Natural killer cell (primary cell): ENCODE measurements at regions not wholly inside any gene's neighbourhood (a gene's known extent, or its start where the extent isn't known, plus 50 kb on each side); places are given as distances from the start of the nearest gene placed in this dataset.

ENCODE experiments used
- ATAC-seq, 3 donors: fragments of 150-1000 bp in 2 of 3; fragments of 200-7000 bp in 1 of 3; cut with Tn5 transposase; 1 replicate in 1 of 3; 2 replicates in 2 of 3; pipeline ENCODE4 v1.10.0; 2021; ENCODE audit warnings: mild to moderate bottlenecking in 2 of 3, moderate library complexity in 2 of 3
- DNase-seq, 2 donors: peaks; one replicate each; pipeline versions ENCODE4 v3.0.0 to v3.0.0-alpha.2; 2013 to 2021; ENCODE audit warnings: mixed read lengths in 1 of 2
- H3K27ac ChIP-seq: one replicate; pipeline ENCODE4 v1.5.1; 2013; ENCODE audit warnings: mild to moderate bottlenecking, low read length
- H3K27me3 ChIP-seq: one replicate; pipeline ENCODE4 v1.6.1; 2013; ENCODE audit warnings: low read length; ENCODE audit not compliant: control insufficient read depth, insufficient read depth
- H3K36me3 ChIP-seq: one replicate; pipeline ENCODE4 v1.6.1; 2013; ENCODE audit warnings: low read length; ENCODE audit not compliant: control insufficient read depth, insufficient read depth
- H3K4me1 ChIP-seq: one replicate; pipeline ENCODE4 v1.6.1; 2013; ENCODE audit warnings: low read length; ENCODE audit not compliant: control insufficient read depth, insufficient read depth
- H3K4me3 ChIP-seq: one replicate; pipeline ENCODE4 v1.5.1; 2013; ENCODE audit warnings: low read length
- H3K9me3 ChIP-seq: one replicate; pipeline ENCODE4 v1.6.1; 2013; ENCODE audit warnings: low read length; ENCODE audit not compliant: control insufficient read depth, insufficient read depth
- H3K27ac Mint-ChIP-seq, 2 donors: one replicate each; pipeline ENCODE4 v1.8.0; 2022; ENCODE audit warnings: mild to moderate bottlenecking in 2 of 2, mixed read lengths in 2 of 2, moderate library complexity in 1 of 2
- H3K27me3 Mint-ChIP-seq, 2 donors: one replicate each; pipeline ENCODE4 v1.8.0; 2022; ENCODE audit warnings: low read depth in 2 of 2, mixed read lengths in 2 of 2
- H3K36me3 Mint-ChIP-seq: one replicate; pipeline ENCODE4 v1.8.0; 2022; ENCODE audit warnings: mixed read lengths
- H3K4me1 Mint-ChIP-seq, 2 donors: one replicate each; pipeline ENCODE4 v1.8.0; 2022; ENCODE audit warnings: mixed read lengths in 2 of 2
- H3K4me3 Mint-ChIP-seq: one replicate; pipeline ENCODE4 v1.8.0; 2022; ENCODE audit warnings: mild to moderate bottlenecking, moderate library complexity, mixed read lengths
- H3K9me3 Mint-ChIP-seq, 2 donors: one replicate each; pipeline ENCODE4 v1.8.0; 2022; ENCODE audit warnings: mixed read lengths in 2 of 2
- CTCF ChIP-seq: fragments of 200-600 bp; IDR thresholded peaks from one replicate; pipeline ENCODE4 v1.8.0; 2022; ENCODE audit warnings: antibody characterized with exemption
- WGBS: methylation state at CpG from one replicate; pipeline ENCODE4 v1.1.7; 2013; ENCODE audit warnings: missing lambda C conversion rate; ENCODE audit not compliant: insufficient coverage; 5-methylcytosine and 5-hydroxymethylcytosine counted together
- intact Hi-C: fragments of 100-400 bp; cut with micrococcal nuclease; formaldehyde crosslinking; loops from one replicate; pipeline ENCODE4 v1.14.2; 2022

- H3K27ac Mint-ChIP-seq = no peak overlapping the region
- peaks cover 22% of the 10 kb centered on the region for H3K9me3 ChIP-seq
- H3K4me1 Mint-ChIP-seq = no peaks in the 10 kb centered on the region
- intact Hi-C loops = no loop called here
- no peaks in the 10 kb centered on the region for H3K4me1 ChIP-seq
- H3K27ac ChIP-seq = no peak overlapping the region
- H3K9me3 Mint-ChIP-seq = peaks cover 10 to 17% of the 10 kb centered on the region in 2 donors
- H3K27me3 ChIP-seq = no peaks in the 10 kb centered on the region
- WGBS = 82% methylated on average over 1 of the region's 1 CpG
- H3K4me3 ChIP-seq = no peak overlapping the region
- ATAC-seq = no peak
- H3K4me3 Mint-ChIP-seq = no peak overlapping the region
- TF ChIP-seq CTCF = no peak
- H3K36me3 Mint-ChIP-seq = peaks cover 11% of the 10 kb centered on the region
- H3K27me3 Mint-ChIP-seq = no peaks in the 10 kb centered on the region
- no peaks in the 10 kb centered on the region for H3K36me3 ChIP-seq
- no peak for DNase-seq
Measured at GRCh38 chr6:85824329-85824728, 181.6 kb upstream of the SYNCRIP start.

- 52% methylated on average over 1 of the region's 1 CpG for WGBS
- DNase-seq (no peak), ATAC-seq (no peak)
- H3K27ac ChIP-seq = no peak overlapping the region
- H3K9me3 ChIP-seq = peaks cover 9% of the 10 kb centered on the region
- no peaks in the 10 kb centered on the region for H3K4me1 ChIP-seq
- no peak overlapping the region for H3K4me3 ChIP-seq
- H3K27me3 ChIP-seq = no peaks in the 10 kb centered on the region
- intact Hi-C loops = no loop called here
- Mint-ChIP-seq H3K9me3 (peaks cover 11 to 12% of the 10 kb centered on the region in 2 donors), H3K4me3 (no peak overlapping the region), H3K27ac (no peak overlapping the region), H3K36me3 (no peaks in the 10 kb centered on the region), H3K27me3 (no peaks in the 10 kb centered on the region), H3K4me1 (no peaks in the 10 kb centered on the region)
- no peak for TF ChIP-seq CTCF
- H3K36me3 ChIP-seq = no peaks in the 10 kb centered on the region
Measured at GRCh38 chr6:85810558-85810957, 167.9 kb upstream of the SYNCRIP start.

GRCh38 chr6:85803721-85804120 is 161.0 kb upstream of the SYNCRIP start:
- Histone ChIP-seq H3K36me3 (no peaks in the 10 kb centered on the region), H3K27me3 (no peaks in the 10 kb centered on the region), H3K4me1 (no peaks in the 10 kb centered on the region), H3K27ac (no peak overlapping the region), H3K9me3 (peaks cover 9% of the 10 kb centered on the region), H3K4me3 (no peak overlapping the region)
- no peaks in the 10 kb centered on the region for H3K27me3 Mint-ChIP-seq
- WGBS = no CpG with 5 or more reads among the region's 1 CpG
- no peak for ATAC-seq
- no peak for TF ChIP-seq CTCF
- H3K27ac Mint-ChIP-seq = no peak overlapping the region
- intact Hi-C loops = no loop called here
- no peaks in the 10 kb centered on the region for H3K36me3 Mint-ChIP-seq
- DNase-seq = no peak
- H3K9me3 Mint-ChIP-seq = peaks cover 5 to 8% of the 10 kb centered on the region in 2 donors
- H3K4me3 Mint-ChIP-seq = no peak overlapping the region
- no peaks in the 10 kb centered on the region for H3K4me1 Mint-ChIP-seq

- Mint-ChIP-seq H3K4me3 (no peak overlapping the region), H3K27ac (no peak overlapping the region), H3K27me3 (peaks cover 0 to 8% of the 10 kb centered on the region in 2 donors), H3K9me3 (peaks cover 7 to 8% of the 10 kb centered on the region in 2 donors), H3K4me1 (no peaks in the 10 kb centered on the region), H3K36me3 (no peaks in the 10 kb centered on the region)
- intact Hi-C loops = no loop called here
- no peak overlapping the region for H3K27ac ChIP-seq
- ATAC-seq (no peak), DNase-seq (no peak)
- no peak overlapping the region for H3K4me3 ChIP-seq
- no peaks in the 10 kb centered on the region for H3K9me3 ChIP-seq
- no peaks in the 10 kb centered on the region for H3K27me3 ChIP-seq
- no peaks in the 10 kb centered on the region for H3K4me1 ChIP-seq
- 29% methylated on average over 1 of the region's 1 CpG for WGBS
- no peak for TF ChIP-seq CTCF
- H3K36me3 ChIP-seq = no peaks in the 10 kb centered on the region
Measured at GRCh38 chr6:85802162-85802561, 159.5 kb upstream of the SYNCRIP start.
